NCI-H446 (cell line): ENCODE measurements at regions not wholly inside any gene's neighbourhood (a gene's known extent, or its start where the extent isn't known, plus 50 kb on each side); places are given as distances from the start of the nearest gene placed in this dataset.

Experiments
- DNase-seq, 2 experiments: peaks; one replicate each; lab custom pipeline; 2025; lab: John Stamatoyannopoulos, UW

GRCh38 chr10:52703451-52703850 is 69.1 kb downstream of the MBL2 start:
- DNase-seq, result no peak

- no peak for DNase-seq
Observed at GRCh38 chr10:52703898-52704297, 68.7 kb downstream of the MBL2 start.

- DNase-seq, result no peak
Observed at GRCh38 chr10:52706332-52707070, 66.1 kb downstream of the MBL2 start.
